GM12872 (cell line): ENCODE measurements at regions not wholly inside any gene's neighbourhood (a gene's known extent, or its start where the extent isn't known, plus 50 kb on each side); places are given as distances from the start of the nearest gene placed in this dataset.

Experiments used
- TF ChIP-seq, protein P1 (sequence below): IDR thresholded peaks from 3 replicates; pipeline ENCODE4 v1.5.1; 2011; ENCODE audit warnings: low read depth, mild to moderate bottlenecking, low read length, moderate library complexity; ENCODE audit not compliant: insufficient read depth

DNA sequence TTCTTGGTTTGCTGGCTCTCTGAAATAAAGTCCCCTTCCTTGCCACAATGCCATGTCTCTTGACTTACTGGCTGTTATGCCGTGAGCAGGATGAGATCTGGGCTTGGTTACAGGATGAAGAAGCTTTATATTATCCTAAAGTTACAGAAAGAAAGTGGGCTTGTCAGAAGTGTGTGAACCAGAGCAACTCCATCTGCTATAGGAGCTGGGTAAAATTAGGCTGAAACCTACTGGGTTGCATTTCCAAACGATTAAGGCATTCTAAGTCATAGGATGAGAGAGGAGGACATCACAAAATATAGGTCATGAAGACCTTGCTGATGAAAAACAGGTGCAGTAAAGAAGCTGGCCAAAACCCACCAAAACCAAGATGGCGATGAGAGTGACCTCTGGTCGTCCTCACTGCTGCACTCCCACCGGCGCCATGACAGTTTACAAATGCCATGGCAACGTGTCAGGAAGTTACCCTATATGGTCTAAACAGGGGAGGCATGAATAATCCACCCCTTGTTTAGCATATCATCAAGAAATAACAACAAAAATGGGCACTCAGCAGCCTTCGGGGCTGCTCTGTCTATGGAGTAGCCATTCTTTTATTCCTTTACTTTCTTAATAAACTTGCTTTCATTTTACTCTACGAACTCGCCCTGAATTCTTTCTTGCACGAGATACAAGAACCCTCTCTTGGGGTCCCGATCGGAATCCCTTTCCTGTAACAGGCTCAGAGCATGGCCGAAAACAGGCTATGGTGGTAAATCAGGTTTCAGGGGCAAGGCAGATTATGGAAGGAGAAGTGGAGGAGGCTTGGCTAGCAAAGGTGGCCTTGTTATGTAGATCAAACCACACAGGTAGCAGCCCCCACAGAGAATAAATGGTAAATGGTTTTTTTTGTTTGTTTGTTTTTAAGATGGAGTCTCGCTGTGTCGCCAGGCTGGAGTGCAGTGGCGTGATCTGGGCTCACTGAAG is 81.3 kb upstream of the C16orf82 start:
- TF ChIP-seq, protein P1, sequence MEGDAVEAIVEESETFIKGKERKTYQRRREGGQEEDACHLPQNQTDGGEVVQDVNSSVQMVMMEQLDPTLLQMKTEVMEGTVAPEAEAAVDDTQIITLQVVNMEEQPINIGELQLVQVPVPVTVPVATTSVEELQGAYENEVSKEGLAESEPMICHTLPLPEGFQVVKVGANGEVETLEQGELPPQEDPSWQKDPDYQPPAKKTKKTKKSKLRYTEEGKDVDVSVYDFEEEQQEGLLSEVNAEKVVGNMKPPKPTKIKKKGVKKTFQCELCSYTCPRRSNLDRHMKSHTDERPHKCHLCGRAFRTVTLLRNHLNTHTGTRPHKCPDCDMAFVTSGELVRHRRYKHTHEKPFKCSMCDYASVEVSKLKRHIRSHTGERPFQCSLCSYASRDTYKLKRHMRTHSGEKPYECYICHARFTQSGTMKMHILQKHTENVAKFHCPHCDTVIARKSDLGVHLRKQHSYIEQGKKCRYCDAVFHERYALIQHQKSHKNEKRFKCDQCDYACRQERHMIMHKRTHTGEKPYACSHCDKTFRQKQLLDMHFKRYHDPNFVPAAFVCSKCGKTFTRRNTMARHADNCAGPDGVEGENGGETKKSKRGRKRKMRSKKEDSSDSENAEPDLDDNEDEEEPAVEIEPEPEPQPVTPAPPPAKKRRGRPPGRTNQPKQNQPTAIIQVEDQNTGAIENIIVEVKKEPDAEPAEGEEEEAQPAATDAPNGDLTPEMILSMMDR = no peak

DNA sequence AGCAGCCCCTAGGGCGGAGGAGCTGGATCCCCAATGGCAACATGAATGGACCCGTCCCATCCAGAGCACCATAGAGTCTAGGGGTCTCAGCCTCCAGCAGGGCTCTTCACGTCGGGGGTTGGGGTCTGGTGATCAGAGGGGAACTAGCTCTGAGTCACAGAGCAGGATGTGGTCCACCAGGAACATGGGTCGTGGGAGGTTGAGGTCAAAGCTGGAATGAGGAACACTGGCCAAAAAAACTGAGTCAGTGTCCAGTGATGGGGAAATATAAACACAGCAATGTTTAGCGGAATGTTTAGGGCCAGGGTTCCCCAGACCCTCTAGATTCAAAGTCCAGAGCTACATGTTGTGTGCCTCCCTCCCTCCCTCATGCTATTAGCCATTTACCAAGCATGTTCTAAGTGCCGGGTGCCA is 79.1 kb upstream of the C16orf82 start:
- TF ChIP-seq, protein P1 = no peak

DNA sequence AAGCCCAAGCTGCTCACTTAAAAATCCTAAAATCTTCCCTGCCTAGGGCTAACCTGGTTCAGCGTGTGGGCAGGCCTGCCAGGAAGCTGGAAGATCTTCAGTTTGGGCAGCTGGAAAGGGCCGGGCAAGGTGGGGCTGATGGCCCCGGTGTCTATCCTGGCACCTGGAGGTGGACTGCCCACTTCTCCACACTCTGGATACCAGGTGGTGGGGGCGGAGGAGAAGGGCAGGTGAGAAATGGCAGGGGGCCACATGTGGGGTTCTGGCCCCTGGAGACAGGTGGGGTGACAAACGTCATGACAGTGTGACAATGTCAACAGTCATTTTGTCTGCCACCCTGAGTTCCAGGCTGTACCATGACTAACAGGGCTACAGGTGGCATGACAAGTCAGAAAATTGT is 78.5 kb upstream of the C16orf82 start:
- TF ChIP-seq, protein P1 = no peak

DNA sequence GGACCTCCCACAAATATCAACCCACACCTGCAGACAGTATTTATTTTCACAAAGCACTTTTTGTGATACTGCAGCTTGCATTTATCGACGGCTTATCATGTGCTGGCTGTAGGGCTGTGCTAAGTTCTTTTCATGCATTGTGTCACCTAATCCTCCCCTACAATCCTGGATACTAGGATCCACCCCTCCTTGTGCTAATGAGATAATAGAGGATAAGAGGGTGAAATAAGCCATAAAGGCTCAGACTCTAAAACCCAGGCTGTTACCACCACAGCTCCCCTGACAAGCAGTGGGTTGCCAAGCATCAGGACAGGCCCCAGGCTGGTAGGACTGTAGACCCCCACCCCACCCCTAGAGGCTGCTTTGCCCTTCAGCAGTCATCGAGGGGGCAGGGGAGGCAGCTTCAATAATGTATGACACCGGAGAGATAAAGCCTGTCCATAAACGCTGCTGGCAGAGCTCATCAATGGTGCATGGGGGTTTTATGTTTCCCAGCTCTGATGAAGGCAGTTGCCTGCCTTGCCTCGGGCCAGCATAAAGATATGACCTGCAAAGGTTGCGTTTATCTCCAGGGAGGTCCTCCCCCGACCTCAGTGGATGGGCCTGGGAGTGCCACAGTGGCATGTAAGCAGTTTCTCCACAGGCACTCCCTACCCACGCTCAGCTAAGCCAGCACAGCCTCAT is 73.9 kb upstream of the C16orf82 start:
- TF ChIP-seq, protein P1 = no peak

DNA sequence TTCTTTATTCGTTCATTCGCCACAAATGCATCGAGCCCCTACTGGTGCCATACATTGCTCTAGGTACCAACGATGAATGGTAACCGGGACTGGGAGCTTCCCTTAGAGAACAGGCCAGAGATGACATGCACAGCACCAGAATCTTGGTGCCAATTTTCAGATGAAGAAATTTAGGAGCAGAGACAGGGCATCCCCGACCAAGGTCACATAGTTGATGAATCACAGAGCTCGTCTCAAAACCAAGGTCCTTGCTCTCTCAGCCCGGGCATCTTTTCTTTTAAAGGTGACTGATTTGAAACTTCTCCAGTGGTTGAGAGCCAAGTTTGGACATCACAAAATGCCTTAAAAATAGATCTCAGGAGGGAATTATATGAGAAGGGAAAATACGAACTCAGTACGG is 73.2 kb upstream of the C16orf82 start:
- TF ChIP-seq, protein P1 = no peak

DNA sequence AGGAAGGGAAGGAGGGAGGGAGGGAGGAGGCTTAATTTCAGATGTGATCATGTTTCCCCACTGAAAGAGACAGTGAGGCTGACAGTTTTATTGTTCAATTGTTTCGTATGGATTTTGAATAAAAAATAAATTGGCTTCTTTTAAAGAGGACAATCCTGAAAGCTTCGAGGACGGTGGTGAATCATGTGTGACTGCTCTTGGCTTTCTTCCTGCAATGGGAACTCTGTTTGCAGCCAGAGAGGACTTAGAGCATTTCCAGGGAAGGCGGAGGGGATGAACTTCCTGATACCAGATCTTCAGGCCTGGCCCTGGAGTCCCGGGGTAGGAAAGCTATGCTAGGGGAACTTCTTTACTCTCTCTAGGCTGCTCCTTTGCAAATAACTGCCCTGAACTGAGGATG is 72.8 kb upstream of the C16orf82 start:
- TF ChIP-seq, protein P1 = no peak

DNA sequence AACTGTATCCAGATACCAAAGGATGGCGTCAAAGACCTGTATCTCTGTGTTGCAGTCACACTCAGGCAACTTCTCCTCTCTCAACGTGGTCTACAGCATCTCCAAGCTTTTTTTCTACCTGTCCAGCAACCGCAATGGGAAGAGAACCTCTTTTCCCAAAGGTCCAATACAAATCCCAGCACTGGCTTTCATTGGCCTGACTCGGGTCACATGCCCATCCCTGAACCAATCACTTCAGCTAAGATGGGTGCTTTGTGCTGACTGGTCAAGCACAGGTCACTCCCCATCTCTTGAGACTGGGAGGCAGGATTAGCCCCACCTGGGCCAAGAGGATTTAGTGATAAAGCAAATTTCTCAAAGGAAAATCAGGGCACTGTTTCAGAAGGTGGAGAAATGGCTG is 71.2 kb upstream of the C16orf82 start:
- TF ChIP-seq, protein P1 = no peak
